CD4-positive, alpha-beta T cell (primary cell): ENCODE measurements at regions not wholly inside any gene's neighbourhood (a gene's known extent, or its start where the extent isn't known, plus 50 kb on each side); places are given as distances from the start of the nearest gene placed in this dataset.

Experiments used
- ATAC-seq: fragments of 200-7000 bp; cut with Tn5 transposase; one replicate; pipeline ENCODE4 v1.10.0; 2022; ENCODE audit warnings: mild to moderate bottlenecking; ENCODE audit not compliant: poor library complexity
- CTCF ChIA-PET: fragments of 350-600 bp; sonication (Branson Sonifier 250); formaldehyde crosslinking; loops from one replicate; lab custom pipeline; 2021; ENCODE audit warnings: antibody characterized with exemption, inconsistent platforms; lab: Charles Lee
- POLR2A ChIA-PET: fragments of 350-600 bp; sonication (Branson Sonifier 250); formaldehyde crosslinking; loops from one replicate; lab custom pipeline; 2021; ENCODE audit warnings: antibody characterized with exemption, inconsistent platforms; lab: Charles Lee
- DNase-seq, 14 experiments: peaks; one replicate each; pipeline ENCODE4 v3.0.0-alpha.2; 2013 to 2020; ENCODE audit warnings: mixed read lengths in 2 of 14
- H3K27ac ChIP-seq, 2 donors: one replicate each; pipeline versions ENCODE4 v1.5.1 to v1.7.0; 2013; ENCODE audit warnings: low read length in 2 of 2, low read depth in 1 of 2, mild to moderate bottlenecking in 1 of 2
- H3K27me3 ChIP-seq, 2 experiments: 1 replicate in 1 of 2; 2 replicates in 1 of 2; pipeline versions ENCODE4 v1.6.1 to v1.7.0; 2013; ENCODE audit warnings: low read length in 2 of 2, control low read depth in 1 of 2, mild to moderate bottlenecking in 1 of 2, moderate library complexity in 1 of 2; ENCODE audit not compliant: insufficient read depth in 2 of 2, control insufficient read depth in 1 of 2
- H3K36me3 ChIP-seq: one replicate; pipeline ENCODE4 v1.6.1; 2013; ENCODE audit warnings: low read length, control low read depth; ENCODE audit not compliant: insufficient read depth
- H3K4me1 ChIP-seq: one replicate; pipeline ENCODE4 v1.6.1; 2013; ENCODE audit warnings: low read length, control low read depth; ENCODE audit not compliant: insufficient read depth
- H3K4me3 ChIP-seq: one replicate; pipeline ENCODE4 v1.5.1; 2013; ENCODE audit warnings: mild to moderate bottlenecking, low read length, moderate library complexity
- H3K9me3 ChIP-seq, 2 experiments: 1 replicate in 1 of 2; 2 replicates in 1 of 2; pipeline versions ENCODE4 v1.6.1 to v1.7.0; 2013; ENCODE audit warnings: low read length in 2 of 2, mild to moderate bottlenecking in 2 of 2, control low read depth in 1 of 2, moderate library complexity in 1 of 2; ENCODE audit not compliant: control insufficient read depth in 1 of 2, insufficient read depth in 1 of 2
- H3K27ac Mint-ChIP-seq: one replicate; pipeline ENCODE4 v1.8.0; 2020; ENCODE audit warnings: mixed read lengths
- H3K27me3 Mint-ChIP-seq: one replicate; pipeline ENCODE4 v1.8.0; 2021; ENCODE audit warnings: mixed read lengths
- H3K36me3 Mint-ChIP-seq: one replicate; pipeline ENCODE4 v1.8.0; 2021; ENCODE audit warnings: low read depth, mixed read lengths
- H3K4me1 Mint-ChIP-seq: one replicate; pipeline ENCODE4 v1.8.0; 2021; ENCODE audit warnings: low read depth, mixed read lengths
- H3K4me3 Mint-ChIP-seq: one replicate; pipeline ENCODE4 v1.8.0; 2020; ENCODE audit warnings: mild to moderate bottlenecking, mixed read lengths
- H3K9me3 Mint-ChIP-seq: one replicate; pipeline ENCODE4 v1.8.0; 2020; ENCODE audit warnings: mixed read lengths
- intact Hi-C, 2 experiments: fragments of 100-400 bp; cut with DNase I in 1 of 2; cut with micrococcal nuclease in 1 of 2; formaldehyde crosslinking; loops; one replicate each; pipeline versions ENCODE4 v1.15.1 to v1.9.0; 2023 to 2025; cut with DNase I, micrococcal nuclease
- TF ChIP-seq, protein P1 (sequence below): fragments of 200-600 bp; IDR thresholded peaks from one replicate; pipeline ENCODE4 v1.8.0; 2022; ENCODE audit warnings: antibody characterized with exemption, mild to moderate bottlenecking

DNA sequence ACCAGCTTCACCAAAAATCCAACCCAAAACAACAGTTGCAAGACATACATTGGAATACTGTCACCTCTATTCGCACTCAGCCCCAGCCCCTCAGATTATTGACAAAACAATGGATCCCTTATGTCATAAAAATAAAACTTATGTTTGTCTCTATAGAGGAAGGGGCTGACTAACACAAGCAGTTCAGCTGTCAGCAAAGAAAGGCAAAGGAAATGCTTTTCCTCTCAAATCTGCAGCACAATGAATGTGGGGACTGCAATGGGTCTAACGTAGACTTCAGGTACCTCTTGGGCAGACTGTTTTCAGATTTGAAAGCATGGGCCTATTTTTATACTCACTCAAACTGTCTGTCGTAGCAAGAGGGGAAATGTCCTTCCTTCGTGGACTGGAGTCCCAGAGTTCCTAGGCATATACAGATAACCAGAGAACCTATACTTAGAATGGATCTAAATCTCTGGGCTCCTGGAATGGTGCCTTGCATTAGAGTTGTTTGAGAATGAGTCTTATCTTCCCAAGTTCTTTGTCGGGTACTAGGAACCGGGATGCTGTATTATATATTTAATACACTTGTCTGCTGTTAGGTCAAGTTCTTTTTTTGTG lies 307.7 kb upstream of the DDX53 start:
- H3K36me3 ChIP-seq = no peaks in the 10 kb centered on the region
- no peaks in the 10 kb centered on the region for H3K9me3 ChIP-seq
- no peaks in the 10 kb centered on the region for H3K4me1 Mint-ChIP-seq
- no peaks in the 10 kb centered on the region for H3K9me3 Mint-ChIP-seq
- no peak for ATAC-seq
- no peaks in the 10 kb centered on the region for H3K27me3 ChIP-seq
- no peak for DNase-seq
- H3K36me3 Mint-ChIP-seq = no peaks in the 10 kb centered on the region
- ChIA-PET POLR2A (no interaction called here), CTCF (no interaction called here)
- H3K27ac Mint-ChIP-seq = no peak overlapping the region
- TF ChIP-seq, protein P1, sequence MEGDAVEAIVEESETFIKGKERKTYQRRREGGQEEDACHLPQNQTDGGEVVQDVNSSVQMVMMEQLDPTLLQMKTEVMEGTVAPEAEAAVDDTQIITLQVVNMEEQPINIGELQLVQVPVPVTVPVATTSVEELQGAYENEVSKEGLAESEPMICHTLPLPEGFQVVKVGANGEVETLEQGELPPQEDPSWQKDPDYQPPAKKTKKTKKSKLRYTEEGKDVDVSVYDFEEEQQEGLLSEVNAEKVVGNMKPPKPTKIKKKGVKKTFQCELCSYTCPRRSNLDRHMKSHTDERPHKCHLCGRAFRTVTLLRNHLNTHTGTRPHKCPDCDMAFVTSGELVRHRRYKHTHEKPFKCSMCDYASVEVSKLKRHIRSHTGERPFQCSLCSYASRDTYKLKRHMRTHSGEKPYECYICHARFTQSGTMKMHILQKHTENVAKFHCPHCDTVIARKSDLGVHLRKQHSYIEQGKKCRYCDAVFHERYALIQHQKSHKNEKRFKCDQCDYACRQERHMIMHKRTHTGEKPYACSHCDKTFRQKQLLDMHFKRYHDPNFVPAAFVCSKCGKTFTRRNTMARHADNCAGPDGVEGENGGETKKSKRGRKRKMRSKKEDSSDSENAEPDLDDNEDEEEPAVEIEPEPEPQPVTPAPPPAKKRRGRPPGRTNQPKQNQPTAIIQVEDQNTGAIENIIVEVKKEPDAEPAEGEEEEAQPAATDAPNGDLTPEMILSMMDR = no peak
- H3K27me3 Mint-ChIP-seq = no peaks in the 10 kb centered on the region
- intact Hi-C loops = no loop called here
- no peak overlapping the region for H3K27ac ChIP-seq
- H3K4me1 ChIP-seq = no peaks in the 10 kb centered on the region
- no peak overlapping the region for H3K4me3 Mint-ChIP-seq
- no peak overlapping the region for H3K4me3 ChIP-seq

DNA sequence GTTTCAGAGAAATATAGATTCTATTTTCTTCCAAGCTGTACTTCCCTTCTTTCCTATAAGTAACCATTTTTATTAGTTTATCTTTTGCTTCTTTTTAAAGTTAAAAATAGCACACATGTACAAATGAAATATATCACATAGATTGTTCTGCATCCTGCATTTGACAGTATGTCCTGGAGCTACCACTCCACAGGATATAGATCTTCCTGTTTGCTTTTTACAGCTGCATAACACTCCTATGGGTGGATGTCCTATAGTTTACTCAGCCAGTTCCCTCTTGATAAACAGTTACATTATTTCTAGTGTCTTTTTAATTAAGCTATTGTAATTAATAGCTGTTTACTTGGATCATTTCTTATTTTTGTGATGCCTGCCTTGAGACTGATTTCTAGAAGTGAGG lies 301.6 kb upstream of the DDX53 start:
- ATAC-seq = no peak
- CTCF ChIA-PET = interaction anchor here (1.0 kb wide), 1 partner anchor 9 kb away, joined by 3 read pairs; no protein-coding TSS in a partner anchor

DNA sequence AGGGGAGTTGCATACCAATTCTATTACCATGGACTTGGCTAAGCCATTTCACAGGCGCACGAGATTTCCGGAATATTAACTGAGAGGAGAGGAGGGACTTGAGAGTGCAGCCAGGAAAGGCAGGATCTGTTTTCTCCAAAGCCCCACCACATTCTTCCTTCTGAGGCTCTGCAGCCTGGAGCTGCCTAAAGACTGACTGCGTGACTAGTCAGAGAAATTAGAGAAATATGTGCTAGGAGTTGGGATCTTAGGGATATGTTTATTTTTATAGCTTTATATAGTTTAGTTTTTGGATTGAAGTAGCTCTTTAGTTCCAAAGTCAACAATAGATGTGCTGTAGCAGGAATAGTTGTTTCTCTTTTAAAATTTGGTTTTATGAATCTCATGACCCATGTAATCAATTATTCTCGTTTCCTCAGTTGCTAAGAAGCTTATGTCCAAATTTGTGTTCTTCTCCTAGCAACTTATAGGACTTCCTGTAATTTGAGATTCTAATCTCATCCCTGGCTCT lies 300.1 kb upstream of the DDX53 start:
- TF ChIP-seq, protein P1 = no peak
- no peaks in the 10 kb centered on the region for H3K9me3 Mint-ChIP-seq

More for the DNA sequence above, 301.6 kb upstream of the DDX53 start:
- H3K27me3 Mint-ChIP-seq = no peaks in the 10 kb centered on the region
- no peak overlapping the region for H3K4me3 ChIP-seq
- no peaks in the 10 kb centered on the region for H3K9me3 ChIP-seq
- no peaks in the 10 kb centered on the region for H3K4me1 Mint-ChIP-seq
- H3K36me3 ChIP-seq = no peaks in the 10 kb centered on the region
- no peaks in the 10 kb centered on the region for H3K36me3 Mint-ChIP-seq
- H3K27me3 ChIP-seq = no peaks in the 10 kb centered on the region
- POLR2A ChIA-PET = no interaction called here
- no peak overlapping the region for H3K4me3 Mint-ChIP-seq
- no peak overlapping the region for H3K27ac ChIP-seq
- no peaks in the 10 kb centered on the region for H3K4me1 ChIP-seq
- DNase-seq = no peak
- no peaks in the 10 kb centered on the region for H3K9me3 Mint-ChIP-seq
- intact Hi-C loops = no loop called here
- TF ChIP-seq, protein P1 = no peak
- H3K27ac Mint-ChIP-seq = no peak overlapping the region

More for the DNA sequence above, 300.1 kb upstream of the DDX53 start:
- ChIA-PET POLR2A (no interaction called here), CTCF (no interaction called here)
- Histone ChIP-seq H3K27me3 (no peaks in the 10 kb centered on the region), H3K27ac (no peak overlapping the region), H3K4me3 (no peak overlapping the region), H3K4me1 (no peaks in the 10 kb centered on the region), H3K36me3 (no peaks in the 10 kb centered on the region), H3K9me3 (no peaks in the 10 kb centered on the region)
- H3K27ac Mint-ChIP-seq = no peak overlapping the region
- H3K4me1 Mint-ChIP-seq = no peaks in the 10 kb centered on the region
- no peak overlapping the region for H3K4me3 Mint-ChIP-seq
- ATAC-seq (no peak), DNase-seq (no peak)
- no peaks in the 10 kb centered on the region for H3K27me3 Mint-ChIP-seq
- intact Hi-C loops = no loop called here
- no peaks in the 10 kb centered on the region for H3K36me3 Mint-ChIP-seq
